CD14-positive monocyte (primary cell): ENCODE measurements at regions not wholly inside any gene's neighbourhood (a gene's known extent, or its start where the extent isn't known, plus 50 kb on each side); places are given as distances from the start of the nearest gene placed in this dataset.

Experiments used
- DNase-seq, 3 donors: peaks; one replicate each; pipeline ENCODE4 v3.0.0-alpha.2; 2011 to 2022
- H2AFZ ChIP-seq: 2 replicates; pipeline ENCODE4 v1.6.0; 2012; ENCODE audit warnings: mild to moderate bottlenecking, low read depth, low read length, inconsistent platforms; ENCODE audit not compliant: insufficient read depth, poor library complexity, severe bottlenecking
- H3K27ac ChIP-seq, 2 donors: 1 replicate in 1 of 2; 2 replicates in 1 of 2; pipeline ENCODE4 v1.5.1; 2012 to 2013; ENCODE audit warnings: low read length in 2 of 2, control low read depth in 1 of 2, inconsistent platforms in 1 of 2, low read depth in 1 of 2, mild to moderate bottlenecking in 1 of 2
- H3K27me3 ChIP-seq, 2 donors: one replicate each; pipeline versions ENCODE4 v1.6.0 to v1.6.1; 2011 to 2013; ENCODE audit warnings: low read length in 2 of 2; ENCODE audit not compliant: control insufficient read depth in 2 of 2, insufficient read depth in 2 of 2
- H3K36me3 ChIP-seq, 2 donors: replicated peaks in 1 of 2; 1 replicate in 1 of 2; 2 replicates in 1 of 2; pipeline versions ENCODE4 v1.5.1 to v1.6.1; 2012 to 2013; ENCODE audit warnings: low read length in 2 of 2, control low read depth in 1 of 2, inconsistent platforms in 1 of 2, mild to moderate bottlenecking in 1 of 2; ENCODE audit not compliant: insufficient read depth in 2 of 2, control insufficient read depth in 1 of 2
- H3K4me1 ChIP-seq, 2 donors: 1 replicate in 1 of 2; 2 replicates in 1 of 2; pipeline versions ENCODE4 v1.5.1 to v1.6.1; 2012 to 2013; ENCODE audit warnings: low read length in 2 of 2, control low read depth in 1 of 2, inconsistent platforms in 1 of 2, mild to moderate bottlenecking in 1 of 2, moderate library complexity in 1 of 2; ENCODE audit not compliant: insufficient read depth in 2 of 2, control insufficient read depth in 1 of 2
- H3K4me2 ChIP-seq: replicated peaks from 2 replicates; pipeline ENCODE3; 2012; ENCODE audit warnings: low read length, moderate library complexity, mild to moderate bottlenecking; ENCODE audit not compliant: poor library complexity, severe bottlenecking; ENCODE audit errors: extremely low read depth
- H3K4me3 ChIP-seq, 3 experiments: fragments of 200-600 bp in 1 of 3; sonication (generic) in 1 of 3; replicated peaks in 1 of 3; 1 replicate in 2 of 3; 2 replicates in 1 of 3; pipeline ENCODE4 v1.5.1; 2011 to 2013; ENCODE audit warnings: low read length in 3 of 3, mild to moderate bottlenecking in 3 of 3, control low read depth in 2 of 3, low read depth in 2 of 3, inconsistent platforms in 1 of 3, moderate library complexity in 1 of 3
- H3K79me2 ChIP-seq: 2 replicates; pipeline ENCODE4 v1.6.0; 2012; ENCODE audit warnings: mild to moderate bottlenecking, control low read depth, inconsistent platforms, low read length, moderate library complexity; ENCODE audit not compliant: insufficient read depth
- H3K9ac ChIP-seq: 2 replicates; pipeline ENCODE4 v1.6.0; 2017; ENCODE audit warnings: low read length, mild to moderate bottlenecking; ENCODE audit not compliant: insufficient read depth, poor library complexity, severe bottlenecking
- H3K9me3 ChIP-seq, 2 donors: replicated peaks in 1 of 2; 1 replicate in 1 of 2; 2 replicates in 1 of 2; pipeline versions ENCODE4 v1.5.1 to v1.6.1; 2012 to 2013; ENCODE audit warnings: low read length in 2 of 2, control low read depth in 1 of 2; ENCODE audit not compliant: control insufficient read depth in 1 of 2, insufficient read depth in 1 of 2
- H4K20me1 ChIP-seq: 2 replicates; pipeline ENCODE4 v1.6.0; 2012; ENCODE audit warnings: mild to moderate bottlenecking, low read length, control low read depth, moderate library complexity; ENCODE audit not compliant: insufficient read depth
- H3K27ac Mint-ChIP-seq, 7 donors: one replicate each; pipeline ENCODE4 v1.8.0; 2020; ENCODE audit warnings: mild to moderate bottlenecking in 7 of 7, mixed read lengths in 7 of 7, moderate library complexity in 6 of 7, inconsistent platforms in 2 of 7
- H3K27me3 Mint-ChIP-seq, 3 donors: one replicate each; pipeline ENCODE4 v1.8.0; 2021 to 2022; ENCODE audit warnings: low read depth in 3 of 3, mild to moderate bottlenecking in 3 of 3, mixed read lengths in 3 of 3, moderate library complexity in 3 of 3, inconsistent platforms in 1 of 3
- H3K36me3 Mint-ChIP-seq, 2 donors: one replicate each; pipeline ENCODE4 v1.8.0; 2020; ENCODE audit warnings: mixed read lengths in 2 of 2, inconsistent platforms in 1 of 2, mild to moderate bottlenecking in 1 of 2
- H3K4me1 Mint-ChIP-seq: one replicate; pipeline ENCODE4 v1.8.0; 2020; ENCODE audit warnings: mild to moderate bottlenecking, mixed read lengths
- H3K4me3 Mint-ChIP-seq, 2 donors: one replicate each; pipeline ENCODE4 v1.8.0; 2020; ENCODE audit warnings: mild to moderate bottlenecking in 2 of 2, mixed read lengths in 2 of 2, moderate library complexity in 1 of 2
- H3K9me3 Mint-ChIP-seq, 7 donors: one replicate each; pipeline ENCODE4 v1.8.0; 2020 to 2022; ENCODE audit warnings: mixed read lengths in 7 of 7, mild to moderate bottlenecking in 6 of 7, moderate library complexity in 6 of 7, inconsistent platforms in 2 of 7
- WGBS: methylation state at CpG from one replicate; pipeline ENCODE4 v1.1.5; 2013; ENCODE audit warnings: missing lambda C conversion rate; ENCODE audit not compliant: insufficient coverage; 5-methylcytosine and 5-hydroxymethylcytosine counted together
- intact Hi-C, 2 donors: fragments of 100-400 bp; cut with micrococcal nuclease; formaldehyde crosslinking; loops; one replicate each; pipeline versions ENCODE4 v1.15.0 to v1.15.1; 2023
- TF ChIP-seq, protein P1 (sequence below): fragments of 200-600 bp; IDR thresholded peaks from one replicate; pipeline ENCODE4 v1.8.0; 2022; ENCODE audit warnings: antibody characterized with exemption, mild to moderate bottlenecking

DNA sequence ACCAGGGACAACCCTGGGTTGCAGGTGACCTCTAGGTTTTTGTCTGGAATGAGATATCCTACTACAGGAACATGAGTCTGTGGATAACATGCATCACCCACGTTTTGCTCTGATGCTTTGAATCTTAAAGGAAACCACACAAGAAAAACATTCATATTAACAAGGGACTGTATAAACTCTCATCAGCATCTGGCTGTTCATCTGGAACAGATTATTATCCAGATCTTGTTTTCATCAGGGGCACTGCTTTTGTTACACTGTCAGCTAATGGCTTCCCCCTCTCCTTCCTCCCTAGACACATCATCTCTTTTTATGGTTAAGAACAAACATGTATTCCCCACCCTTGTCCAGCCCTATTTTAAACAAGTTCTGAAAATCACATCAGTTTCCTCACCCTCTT lies 1095.7 kb downstream of the AACS start:
- no peak for DNase-seq
- intact Hi-C loops, result no loop called here
- H3K27ac ChIP-seq, result no peak overlapping the region
- H3K9me3 ChIP-seq, result peaks cover under 1 to 14% of the 10 kb centered on the region in 2 donors
- H3K4me3 Mint-ChIP-seq, result no peak overlapping the region
- no peak overlapping the region for H2AFZ ChIP-seq
- no peaks in the 10 kb centered on the region for H3K36me3 ChIP-seq
- H3K4me2 ChIP-seq, result no peak overlapping the region
- no peaks in the 10 kb centered on the region for H4K20me1 ChIP-seq
- no peak overlapping the region for H3K9ac ChIP-seq
- H3K4me3 ChIP-seq, result no peak overlapping the region
- peaks cover 6 to 24% (median 8%) of the 10 kb centered on the region in 7 donors for H3K9me3 Mint-ChIP-seq
- WGBS, result 38% methylated on average over 1 of the region's 1 CpG
- H3K79me2 ChIP-seq, result no peaks in the 10 kb centered on the region
- no peak overlapping the region for H3K27ac Mint-ChIP-seq
- TF ChIP-seq, protein P1, sequence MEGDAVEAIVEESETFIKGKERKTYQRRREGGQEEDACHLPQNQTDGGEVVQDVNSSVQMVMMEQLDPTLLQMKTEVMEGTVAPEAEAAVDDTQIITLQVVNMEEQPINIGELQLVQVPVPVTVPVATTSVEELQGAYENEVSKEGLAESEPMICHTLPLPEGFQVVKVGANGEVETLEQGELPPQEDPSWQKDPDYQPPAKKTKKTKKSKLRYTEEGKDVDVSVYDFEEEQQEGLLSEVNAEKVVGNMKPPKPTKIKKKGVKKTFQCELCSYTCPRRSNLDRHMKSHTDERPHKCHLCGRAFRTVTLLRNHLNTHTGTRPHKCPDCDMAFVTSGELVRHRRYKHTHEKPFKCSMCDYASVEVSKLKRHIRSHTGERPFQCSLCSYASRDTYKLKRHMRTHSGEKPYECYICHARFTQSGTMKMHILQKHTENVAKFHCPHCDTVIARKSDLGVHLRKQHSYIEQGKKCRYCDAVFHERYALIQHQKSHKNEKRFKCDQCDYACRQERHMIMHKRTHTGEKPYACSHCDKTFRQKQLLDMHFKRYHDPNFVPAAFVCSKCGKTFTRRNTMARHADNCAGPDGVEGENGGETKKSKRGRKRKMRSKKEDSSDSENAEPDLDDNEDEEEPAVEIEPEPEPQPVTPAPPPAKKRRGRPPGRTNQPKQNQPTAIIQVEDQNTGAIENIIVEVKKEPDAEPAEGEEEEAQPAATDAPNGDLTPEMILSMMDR, result no peak
- H3K36me3 Mint-ChIP-seq, result no peaks in the 10 kb centered on the region
- H3K27me3 Mint-ChIP-seq, result peaks cover 0 to 3% (median 0%) of the 10 kb centered on the region in 3 donors
- no peaks in the 10 kb centered on the region for H3K4me1 Mint-ChIP-seq
- no peaks in the 10 kb centered on the region for H3K4me1 ChIP-seq
- no peaks in the 10 kb centered on the region for H3K27me3 ChIP-seq

DNA sequence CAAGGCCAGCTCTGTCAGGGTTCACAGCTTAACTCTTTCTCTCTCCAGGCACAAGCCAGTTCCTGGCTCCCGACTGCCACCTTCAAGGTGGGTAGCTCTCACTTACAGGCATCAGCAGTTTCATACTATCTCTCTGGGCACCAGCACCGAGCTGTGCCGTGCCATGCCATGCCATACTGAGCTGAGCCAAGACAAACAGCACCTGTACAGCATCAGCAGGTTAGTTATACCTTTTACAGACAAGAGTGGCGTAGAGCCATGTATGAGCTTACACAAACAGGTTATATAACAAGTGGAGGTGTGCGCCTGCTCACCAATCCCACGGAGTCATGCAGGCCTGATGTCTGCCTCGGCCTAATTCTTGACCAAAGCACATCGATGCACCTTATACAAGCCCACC lies 1098.7 kb downstream of the AACS start:
- intact Hi-C loops, result no loop called here
- TF ChIP-seq, protein P1, result no peak
- H3K36me3 Mint-ChIP-seq, result no peaks in the 10 kb centered on the region
- H3K79me2 ChIP-seq, result no peaks in the 10 kb centered on the region
- H3K4me2 ChIP-seq, result no peak overlapping the region
- no peak for DNase-seq
- H2AFZ ChIP-seq, result no peak overlapping the region
- no peak overlapping the region for H3K4me3 ChIP-seq
- H3K36me3 ChIP-seq, result no peaks in the 10 kb centered on the region
- H3K4me1 Mint-ChIP-seq, result no peaks in the 10 kb centered on the region
- H3K9me3 Mint-ChIP-seq, result peaks cover 6 to 20% (median 11%) of the 10 kb centered on the region in 7 donors
- no peaks in the 10 kb centered on the region for H3K27me3 ChIP-seq
- H3K9ac ChIP-seq, result no peak overlapping the region
- peaks cover 0 to 3% (median 2%) of the 10 kb centered on the region in 3 donors for H3K27me3 Mint-ChIP-seq
- no peak overlapping the region for H3K27ac Mint-ChIP-seq
- H3K27ac ChIP-seq, result no peak overlapping the region
- 97% methylated on average over 3 of the region's 8 CpGs for WGBS
- no peaks in the 10 kb centered on the region for H3K4me1 ChIP-seq
- no peak overlapping the region for H3K4me3 Mint-ChIP-seq
- peaks cover 4 to 9% of the 10 kb centered on the region in 2 donors for H3K9me3 ChIP-seq
- no peaks in the 10 kb centered on the region for H4K20me1 ChIP-seq
